ENCODE measurements at regions not wholly inside any gene's neighbourhood (a gene's known extent, or its start where the extent isn't known, plus 50 kb on each side); places are given as distances from the start of the nearest gene placed in this dataset.

- Mint-ChIP-seq H3K4me1 (peaks cover 9% of the 10 kb centered on the region), H3K9me3 (no peaks in the 10 kb centered on the region), H3K27me3 (ENCODE audit: insufficient read depth) (no peaks in the 10 kb centered on the region), H3K4me3 (no peak overlapping the region), H3K27ac (no peak overlapping the region), H3K36me3 (ENCODE audit: low read depth) (no peaks in the 10 kb centered on the region)
- Histone ChIP-seq H3K9me3 (ENCODE audit: control insufficient read depth, low read length) (no peaks in the 10 kb centered on the region), H3K27ac (ENCODE audit: low read depth, low read length) (no peak overlapping the region), H3K4me1 (ENCODE audit: control insufficient read depth, insufficient read depth, low read length) (no peaks in the 10 kb centered on the region), H3K9ac (ENCODE audit: extremely low read depth, low read length, poor library complexity, severe bottlenecking) (no peak overlapping the region), H3K36me3 (ENCODE audit: control insufficient read depth, insufficient read depth, low read length) (no peaks in the 10 kb centered on the region), H3K27me3 (ENCODE audit: control insufficient read depth, insufficient read depth, low read length, poor library complexity, severe bottlenecking) (no peaks in the 10 kb centered on the region), H3K4me3 (ENCODE audit: low read length) (no peak overlapping the region)
- WGBS, 2 experiments (ENCODE audit: insufficient coverage in 1 of 2, insufficient read length in 1 of 2) = 82 to 93% methylated on average over 2 to 8 of the region's 9 CpGs
- DNase-seq = no peak
- TF ChIP-seq CTCF (conservative IDR thresholded peaks at IDR 0.05) = no peak
Observed at GRCh38 chr20:57900226-57900905, 190.6 kb upstream of the PMEPA1 start.

GRCh38 chr20:57899554-57899953, 189.7 kb upstream of the PMEPA1 start:
- no peak overlapping the region for H3K27ac ChIP-seq (ENCODE audit: low read depth, low read length)
- no peaks in the 10 kb centered on the region for H3K4me1 ChIP-seq (ENCODE audit: control insufficient read depth, insufficient read depth, low read length)
- 90 to 93% methylated on average over 4 to 7 of the region's 7 CpGs for WGBS, 2 experiments (ENCODE audit: insufficient coverage in 1 of 2, insufficient read length in 1 of 2)
- H3K36me3 Mint-ChIP-seq (ENCODE audit: low read depth) = no peaks in the 10 kb centered on the region
- no peak overlapping the region for H3K9ac ChIP-seq (ENCODE audit: extremely low read depth, low read length, poor library complexity, severe bottlenecking)
- no peak overlapping the region for H3K27ac Mint-ChIP-seq
- H3K27me3 Mint-ChIP-seq (ENCODE audit: insufficient read depth) = no peaks in the 10 kb centered on the region
- no peak overlapping the region for H3K4me3 Mint-ChIP-seq
- no peaks in the 10 kb centered on the region for H3K27me3 ChIP-seq (ENCODE audit: control insufficient read depth, insufficient read depth, low read length, poor library complexity, severe bottlenecking)
- H3K9me3 ChIP-seq (ENCODE audit: control insufficient read depth, low read length) = no peaks in the 10 kb centered on the region
- no peak for DNase-seq
- no peaks in the 10 kb centered on the region for H3K36me3 ChIP-seq (ENCODE audit: control insufficient read depth, insufficient read depth, low read length)
- no peaks in the 10 kb centered on the region for H3K9me3 Mint-ChIP-seq
- H3K4me1 Mint-ChIP-seq = peaks cover 9% of the 10 kb centered on the region
- no peak for TF ChIP-seq CTCF (conservative IDR thresholded peaks at IDR 0.05)
- H3K4me3 ChIP-seq (ENCODE audit: low read length) = no peak overlapping the region

- Histone ChIP-seq H3K27ac (ENCODE audit: low read depth, low read length) (no peak overlapping the region), H3K9ac (ENCODE audit: extremely low read depth, low read length, poor library complexity, severe bottlenecking) (no peak overlapping the region), H3K36me3 (ENCODE audit: control insufficient read depth, insufficient read depth, low read length) (no peaks in the 10 kb centered on the region), H3K27me3 (ENCODE audit: control insufficient read depth, insufficient read depth, low read length, poor library complexity, severe bottlenecking) (no peaks in the 10 kb centered on the region), H3K9me3 (ENCODE audit: control insufficient read depth, low read length) (no peaks in the 10 kb centered on the region), H3K4me3 (ENCODE audit: low read length) (no peak overlapping the region), H3K4me1 (ENCODE audit: control insufficient read depth, insufficient read depth, low read length) (no peaks in the 10 kb centered on the region)
- no peak for DNase-seq
- Mint-ChIP-seq H3K4me1 (peaks cover 9% of the 10 kb centered on the region), H3K4me3 (no peak overlapping the region), H3K27ac (no peak overlapping the region), H3K9me3 (no peaks in the 10 kb centered on the region), H3K27me3 (ENCODE audit: insufficient read depth) (peaks cover 8% of the 10 kb centered on the region), H3K36me3 (ENCODE audit: low read depth) (no peaks in the 10 kb centered on the region)
- no peak for TF ChIP-seq CTCF (conservative IDR thresholded peaks at IDR 0.05)
- 93 to 94% methylated on average over 4 of the region's 4 CpGs for WGBS, 2 experiments (ENCODE audit: insufficient coverage in 1 of 2, insufficient read length in 1 of 2)
Observed at GRCh38 chr20:57898332-57898731, 188.5 kb upstream of the PMEPA1 start.

All from endodermal cell (in vitro differentiated cells).